ENCODE measurements at regions not wholly inside any gene's neighbourhood (a gene's known extent, or its start where the extent isn't known, plus 50 kb on each side); places are given as distances from the start of the nearest gene placed in this dataset.

DNA sequence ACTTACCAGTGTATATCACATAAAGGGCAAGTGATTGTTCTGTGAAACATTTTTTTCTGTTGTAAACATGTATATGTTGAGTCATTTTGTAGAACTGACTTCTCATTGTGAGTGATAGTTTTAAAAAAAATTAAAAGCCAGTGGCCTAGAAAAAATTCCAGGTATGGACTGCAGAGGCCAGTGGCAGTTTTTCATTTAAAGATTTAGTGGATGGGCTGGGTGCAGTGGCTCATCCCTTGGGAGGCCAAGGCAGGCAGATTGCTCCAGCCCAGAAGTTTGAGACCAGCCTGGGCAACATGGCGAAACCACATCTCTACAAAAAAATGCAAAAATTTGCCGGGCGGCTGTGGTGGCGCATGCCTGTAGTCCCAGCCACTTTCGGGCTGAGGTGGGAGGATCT is 84.7 kb upstream of the MDM1 start:
- TF ChIP-seq, protein P1, sequence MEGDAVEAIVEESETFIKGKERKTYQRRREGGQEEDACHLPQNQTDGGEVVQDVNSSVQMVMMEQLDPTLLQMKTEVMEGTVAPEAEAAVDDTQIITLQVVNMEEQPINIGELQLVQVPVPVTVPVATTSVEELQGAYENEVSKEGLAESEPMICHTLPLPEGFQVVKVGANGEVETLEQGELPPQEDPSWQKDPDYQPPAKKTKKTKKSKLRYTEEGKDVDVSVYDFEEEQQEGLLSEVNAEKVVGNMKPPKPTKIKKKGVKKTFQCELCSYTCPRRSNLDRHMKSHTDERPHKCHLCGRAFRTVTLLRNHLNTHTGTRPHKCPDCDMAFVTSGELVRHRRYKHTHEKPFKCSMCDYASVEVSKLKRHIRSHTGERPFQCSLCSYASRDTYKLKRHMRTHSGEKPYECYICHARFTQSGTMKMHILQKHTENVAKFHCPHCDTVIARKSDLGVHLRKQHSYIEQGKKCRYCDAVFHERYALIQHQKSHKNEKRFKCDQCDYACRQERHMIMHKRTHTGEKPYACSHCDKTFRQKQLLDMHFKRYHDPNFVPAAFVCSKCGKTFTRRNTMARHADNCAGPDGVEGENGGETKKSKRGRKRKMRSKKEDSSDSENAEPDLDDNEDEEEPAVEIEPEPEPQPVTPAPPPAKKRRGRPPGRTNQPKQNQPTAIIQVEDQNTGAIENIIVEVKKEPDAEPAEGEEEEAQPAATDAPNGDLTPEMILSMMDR (IDR thresholded peaks at IDR 0.05): no peak
- no peak for TF ChIP-seq POLR2A (IDR thresholded peaks at IDR 0.05)
- no peak for TF ChIP-seq POLR2AphosphoS5 (IDR thresholded peaks at IDR 0.05; ENCODE audit: insufficient read depth in 1 of 2, low read depth in 1 of 2)
